ENCODE measurements at regions not wholly inside any gene's neighbourhood (a gene's known extent, or its start where the extent isn't known, plus 50 kb on each side); places are given as distances from the start of the nearest gene placed in this dataset.

DNA sequence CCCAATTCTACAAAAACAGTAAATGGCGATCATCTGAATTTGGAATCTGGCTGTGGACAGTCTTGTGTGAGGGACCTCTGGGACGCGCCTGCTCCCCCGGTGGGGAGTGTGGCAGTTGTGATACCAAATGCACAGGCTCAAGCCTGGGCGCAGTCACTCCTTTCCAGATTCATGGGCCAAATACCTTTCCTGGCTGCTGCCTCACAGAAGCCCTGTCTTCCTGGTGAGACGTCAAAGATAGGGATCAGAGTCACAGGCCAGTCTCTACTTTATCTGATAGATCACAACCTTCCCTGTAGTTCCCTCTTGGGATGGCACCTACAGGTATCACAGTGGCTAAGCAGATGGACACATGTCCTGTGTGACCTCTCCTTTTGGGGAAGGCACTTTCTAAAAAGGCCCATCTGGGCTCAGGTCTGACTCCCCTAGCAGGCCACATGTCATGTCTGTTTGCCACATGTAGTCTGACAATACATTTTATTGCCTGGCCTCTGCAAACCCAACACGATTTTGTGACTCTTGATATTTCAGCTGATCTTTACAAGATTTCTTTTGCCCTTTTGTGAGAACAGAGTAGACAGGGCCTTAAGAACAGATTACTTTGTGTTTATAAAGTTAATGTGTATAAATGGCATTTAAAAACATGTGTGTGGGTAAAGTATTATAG is 150.1 kb downstream of the SNX10 start:
- Mint-ChIP-seq H3K4me3 (no peak overlapping the region), H3K9me3 (no peaks in the 10 kb centered on the region), H3K27me3 (peaks cover 1% of the 10 kb centered on the region), H3K27ac (no peak overlapping the region), H3K4me1 (peaks cover 4% of the 10 kb centered on the region), H3K36me3 (ENCODE audit: low read depth) (no peaks in the 10 kb centered on the region)
- CTCF ChIA-PET = no interaction called here
- DNase-seq (no peak), ATAC-seq (ENCODE audit: low read depth) (no peak)
- intact Hi-C loops (cut with micrococcal nuclease) = no loop called here
- POLR2A ChIA-PET = no interaction called here
- TF ChIP-seq CTCF (IDR thresholded peaks at IDR 0.05) = no peak

DNA sequence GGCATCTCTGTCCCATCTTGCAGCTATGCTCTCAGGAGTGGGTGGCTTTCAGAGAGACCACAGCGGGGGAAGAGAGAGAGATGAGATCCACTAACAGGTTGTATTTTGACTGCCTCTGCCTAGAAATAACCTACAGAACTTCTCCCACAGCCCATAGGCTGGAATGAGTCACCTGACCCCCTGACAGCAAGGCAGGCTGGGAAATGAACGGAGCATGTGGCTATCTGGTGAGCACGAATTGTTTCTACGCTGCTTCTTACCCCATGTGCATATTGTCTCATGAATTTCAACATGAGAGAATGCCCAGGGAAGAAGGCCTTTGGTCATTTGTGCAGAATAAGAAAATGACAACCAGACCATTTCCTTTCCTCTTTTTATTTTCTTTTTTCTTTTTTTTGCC is 151.3 kb downstream of the SNX10 start:
- POLR2A ChIA-PET = no interaction called here
- TF ChIP-seq CTCF (IDR thresholded peaks at IDR 0.05) = no peak

GRCh38 chr7:26443751-26444150 is 152.1 kb downstream of the SNX10 start:
- no peaks in the 10 kb centered on the region for H3K36me3 Mint-ChIP-seq (ENCODE audit: low read depth)
- DNase-seq = no peak
- intact Hi-C loops (cut with micrococcal nuclease) = no loop called here
- H3K4me1 Mint-ChIP-seq = peaks cover 5% of the 10 kb centered on the region
- ATAC-seq (ENCODE audit: low read depth) = no peak
- H3K27ac Mint-ChIP-seq = no peak overlapping the region
- CTCF ChIA-PET = no interaction called here
- peaks cover 1% of the 10 kb centered on the region for H3K27me3 Mint-ChIP-seq
- no peak overlapping the region for H3K4me3 Mint-ChIP-seq
- H3K9me3 Mint-ChIP-seq = no peaks in the 10 kb centered on the region
- TF ChIP-seq CTCF (IDR thresholded peaks at IDR 0.05) = no peak
- POLR2A ChIA-PET = no interaction called here

More for the DNA sequence above, 151.3 kb downstream of the SNX10 start:
- no peak overlapping the region for H3K27ac Mint-ChIP-seq
- ATAC-seq (ENCODE audit: low read depth) = no peak
- intact Hi-C loops (cut with micrococcal nuclease) = no loop called here
- CTCF ChIA-PET = no interaction called here
- no peaks in the 10 kb centered on the region for H3K36me3 Mint-ChIP-seq (ENCODE audit: low read depth)
- H3K4me3 Mint-ChIP-seq = no peak overlapping the region
- H3K27me3 Mint-ChIP-seq = peaks cover 1% of the 10 kb centered on the region
- H3K4me1 Mint-ChIP-seq = peaks cover 5% of the 10 kb centered on the region
- no peak for DNase-seq
- no peaks in the 10 kb centered on the region for H3K9me3 Mint-ChIP-seq

- Mint-ChIP-seq H3K36me3 (ENCODE audit: low read depth) (no peaks in the 10 kb centered on the region), H3K27me3 (peaks cover 1% of the 10 kb centered on the region), H3K4me3 (no peak overlapping the region), H3K9me3 (no peaks in the 10 kb centered on the region), H3K4me1 (peaks cover 5% of the 10 kb centered on the region), H3K27ac (no peak overlapping the region)
- DNase-seq = no peak
- ChIA-PET POLR2A (no interaction called here), CTCF (no interaction called here)
- ATAC-seq (ENCODE audit: low read depth) = no peak
- intact Hi-C loops (cut with micrococcal nuclease) = no loop called here
- TF ChIP-seq CTCF (IDR thresholded peaks at IDR 0.05) = no peak
These were observed 152.9 kb downstream of the SNX10 start for GRCh38 chr7:26444555-26444954.

DNA sequence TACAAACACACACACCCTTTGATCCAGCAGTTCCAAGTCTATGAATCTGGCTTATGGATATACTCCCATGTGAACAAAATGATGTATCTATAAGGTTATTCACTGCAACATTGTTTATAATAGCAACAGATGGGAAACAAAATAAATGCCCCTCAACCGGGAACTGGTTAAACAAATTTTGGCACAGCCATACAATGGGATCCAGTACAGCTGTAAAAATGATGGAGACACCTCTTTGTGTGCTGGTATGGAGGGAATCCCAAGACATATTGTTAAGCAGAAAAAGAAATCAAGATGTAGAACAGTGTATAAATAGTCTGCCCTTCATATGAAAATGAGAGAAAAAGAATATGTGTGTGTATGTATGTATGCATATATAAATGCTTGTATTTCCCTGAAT is 155.5 kb downstream of the SNX10 start:
- no peak for DNase-seq
- no peaks in the 10 kb centered on the region for H3K36me3 Mint-ChIP-seq (ENCODE audit: low read depth)
- ChIA-PET CTCF (no interaction called here), POLR2A (no interaction called here)
- peaks cover 2% of the 10 kb centered on the region for H3K4me1 Mint-ChIP-seq
- no peak overlapping the region for H3K4me3 Mint-ChIP-seq
- intact Hi-C loops (cut with micrococcal nuclease) = no loop called here
- no peak for TF ChIP-seq CTCF (IDR thresholded peaks at IDR 0.05)
- no peaks in the 10 kb centered on the region for H3K9me3 Mint-ChIP-seq
- no peak overlapping the region for H3K27ac Mint-ChIP-seq
- H3K27me3 Mint-ChIP-seq = peaks cover 1% of the 10 kb centered on the region
- ATAC-seq (ENCODE audit: low read depth) = no peak

All from activated B cell treated with CpG ODN at 0.5 μM for 24 hours (primary cell).